ENCODE measurements at regions not wholly inside any gene's neighbourhood (a gene's known extent, or its start where the extent isn't known, plus 50 kb on each side); places are given as distances from the start of the nearest gene placed in this dataset.

DNA sequence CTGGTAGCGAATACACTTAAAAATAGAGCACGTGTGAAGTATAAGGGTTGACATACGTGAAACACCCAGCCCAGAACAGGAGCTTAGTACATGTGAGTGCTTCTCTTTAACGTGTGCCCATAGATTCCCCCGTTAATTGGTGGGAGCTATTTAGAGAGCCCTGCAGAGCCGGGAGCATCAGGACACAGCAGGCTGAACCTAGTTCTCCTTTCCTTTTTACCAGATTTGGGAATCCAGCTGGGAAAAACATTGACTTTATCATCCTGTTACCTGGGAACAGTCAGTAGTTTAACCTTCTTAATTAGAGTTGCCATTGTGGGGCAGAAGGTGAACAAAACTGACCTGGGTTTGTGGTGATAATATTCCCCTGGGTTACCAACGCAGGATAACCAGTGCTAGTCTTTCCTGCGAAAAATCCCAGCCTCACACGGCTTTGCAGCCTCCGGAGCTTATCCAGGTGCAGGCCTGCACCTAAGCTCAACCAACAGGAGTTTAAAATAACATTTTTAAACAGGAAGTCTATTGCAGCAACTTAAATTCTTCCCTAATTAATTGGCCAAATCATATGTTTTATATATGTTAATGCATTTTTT is 78.1 kb upstream of the SPTBN1 start:
- no peak for TF ChIP-seq CTCF (IDR thresholded peaks at IDR 0.05; ENCODE audit: insufficient read depth, low read depth, low read length)
- no peak for TF ChIP-seq EZH2 (IDR thresholded peaks at IDR 0.05; ENCODE audit: insufficient read depth, low read length)

All from astrocyte (in vitro differentiated cells and primary cell).